Omental fat pad (tissue), 3 donors: ENCODE measurements at regions not wholly inside any gene's neighbourhood (a gene's known extent, or its start where the extent isn't known, plus 50 kb on each side); places are given as distances from the start of the nearest gene placed in this dataset.

Experiments
- ATAC-seq: fragments of 150-250 bp; one replicate; pipeline ENCODE4 v1.9.1; 2016; ENCODE audit warnings: mild to moderate bottlenecking, moderate library complexity; ENCODE audit not compliant: low FRiP score
- DNase-seq: peaks from one replicate; pipeline ENCODE4 v3.0.0-alpha.2; 2019; ENCODE audit warnings: low spot score
- CTCF ChIP-seq, 3 donors: fragments of 450-650 bp; IDR thresholded peaks; one replicate each; pipeline ENCODE4 v1.5.1; 2016 to 2017; ENCODE audit warnings: antibody characterized with exemption in 3 of 3, mild to moderate bottlenecking in 3 of 3, moderate library complexity in 2 of 3

- TF ChIP-seq CTCF (IDR thresholded peaks at IDR 0.05) = no peak
- DNase-seq (no peak), ATAC-seq (no peak)
Measured at GRCh38 chr4:159460371-159460770, 357.5 kb downstream of the RAPGEF2 start.

GRCh38 chr4:159463235-159463634 is 360.4 kb downstream of the RAPGEF2 start:
- no peak for TF ChIP-seq CTCF (IDR thresholded peaks at IDR 0.05)
- DNase-seq = no peak
- ATAC-seq = no peak

GRCh38 chr4:159464302-159464701 is 361.4 kb downstream of the RAPGEF2 start:
- ATAC-seq = no peak

GRCh38 chr4:159476886-159477285 is 374.0 kb downstream of the RAPGEF2 start:
- no peak for DNase-seq
- TF ChIP-seq CTCF (IDR thresholded peaks at IDR 0.05) = no peak
- no peak for ATAC-seq

More at GRCh38 chr4:159464302-159464701, 361.4 kb downstream of the RAPGEF2 start:
- DNase-seq = no peak
- TF ChIP-seq CTCF (IDR thresholded peaks at IDR 0.05) = no peak

- no peak for ATAC-seq
- DNase-seq = no peak
- TF ChIP-seq CTCF (IDR thresholded peaks at IDR 0.05) = no peak
Measured at GRCh38 chr4:159480826-159481225, 377.9 kb downstream of the RAPGEF2 start.

GRCh38 chr4:159481936-159482335 is 379.1 kb downstream of the RAPGEF2 start:
- ATAC-seq (no peak), DNase-seq (no peak)
- TF ChIP-seq CTCF (IDR thresholded peaks at IDR 0.05) = no peak

GRCh38 chr4:159483110-159483781 is 380.4 kb downstream of the RAPGEF2 start:
- no peak for TF ChIP-seq CTCF (IDR thresholded peaks at IDR 0.05)
- no peak for DNase-seq

More at GRCh38 chr4:159483110-159483781, 380.4 kb downstream of the RAPGEF2 start:
- ATAC-seq = no peak
